ENCODE measurements at regions not wholly inside any gene's neighbourhood (a gene's known extent, or its start where the extent isn't known, plus 50 kb on each side); places are given as distances from the start of the nearest gene placed in this dataset.

Small RNA genes in the stretch of these regions (small RNA-seq; reads per million reads assigned to genes)
- 0 reads per million in 4 donors for gene RF01518
- gene RNU1-95P = 0 reads per million in 4 donors
